H1 (cell line): ENCODE measurements at regions not wholly inside any gene's neighbourhood (a gene's known extent, or its start where the extent isn't known, plus 50 kb on each side); places are given as distances from the start of the nearest gene placed in this dataset.

ENCODE experiments used
- CTCF ChIA-PET: fragments of 300-600 bp; sonication (Branson Sonifier 250); formaldehyde crosslinking; loops from one replicate; lab custom pipeline; 2021; ENCODE audit not compliant: partially characterized antibody; lab: Charles Lee
- POLR2A ChIA-PET: fragments of 300-600 bp; sonication (Branson Sonifier 250); formaldehyde crosslinking; loops from one replicate; lab custom pipeline; 2021; ENCODE audit warnings: inconsistent platforms; ENCODE audit not compliant: partially characterized antibody; lab: Charles Lee
- DNase-seq, 2 experiments: peaks; one replicate each; pipeline versions ENCODE4 v3.0.0 to v3.0.0-alpha.2; 2010 to 2022; ENCODE audit warnings: low spot score in 2 of 2, low read depth in 1 of 2, mixed read lengths in 1 of 2
- FAIRE-seq: peaks from 2 replicates; lab custom pipeline; 2011; peaks lifted over from hg19 to GRCh38; lab: Jason Lieb, UNC
- H2AFZ ChIP-seq: 2 replicates; pipeline ENCODE4 v1.8.1; 2012; ENCODE audit warnings: low read length, inconsistent platforms
- H2AK5ac ChIP-seq: 2 replicates; pipeline ENCODE4 v1.6.1; 2013; ENCODE audit warnings: low read depth, low read length
- H2BK120ac ChIP-seq: replicated peaks from 2 replicates; pipeline ENCODE3; 2013; ENCODE audit warnings: low read depth, low read length, inconsistent platforms
- H2BK12ac ChIP-seq: 2 replicates; pipeline ENCODE4 v1.6.1; 2013; ENCODE audit warnings: low read depth, low read length
- H2BK15ac ChIP-seq: 2 replicates; pipeline ENCODE4 v1.6.1; 2013; ENCODE audit warnings: low read length
- H2BK20ac ChIP-seq: 2 replicates; pipeline ENCODE4 v1.6.1; 2013; ENCODE audit warnings: low read length
- H2BK5ac ChIP-seq: 2 replicates; pipeline ENCODE4 v1.6.1; 2013; ENCODE audit warnings: low read depth, low read length
- H3K14ac ChIP-seq: 2 replicates; pipeline ENCODE4 v1.6.1; 2013; ENCODE audit warnings: inconsistent platforms; ENCODE audit not compliant: insufficient read length
- H3K18ac ChIP-seq: 2 replicates; pipeline ENCODE4 v1.6.1; 2013; ENCODE audit warnings: low read length; ENCODE audit errors: extremely low read depth
- H3K23ac ChIP-seq: 2 replicates; pipeline ENCODE4 v1.6.1; 2013; ENCODE audit warnings: inconsistent platforms; ENCODE audit not compliant: insufficient read length
- H3K23me2 ChIP-seq: 2 replicates; pipeline ENCODE4 v1.6.1; 2013; ENCODE audit warnings: low read depth, low read length
- H3K27ac ChIP-seq: 2 replicates; pipeline ENCODE4 v1.6.1; 2011; ENCODE audit warnings: low read depth, low read length, inconsistent platforms
- H3K27me3 ChIP-seq, 4 experiments: replicated peaks in 1 of 4; 1 replicate in 1 of 4; 2 replicates in 3 of 4; pipeline versions ENCODE4 v1.6.1 to v1.8.1; 2011 to 2013; ENCODE audit warnings: low read length in 3 of 4, mild to moderate bottlenecking in 3 of 4, inconsistent platforms in 2 of 4, mixed read lengths in 2 of 4, moderate library complexity in 1 of 4; ENCODE audit not compliant: control insufficient read depth in 3 of 4, insufficient read depth in 3 of 4; ENCODE audit errors: extremely low read depth in 1 of 4
- H3K36me3 ChIP-seq, 4 experiments: 2 replicates each; pipeline versions ENCODE4 v1.6.1 to v1.8.1; 2011 to 2013; ENCODE audit warnings: mild to moderate bottlenecking in 4 of 4, low read length in 3 of 4, moderate library complexity in 2 of 4, control low read depth in 1 of 4, inconsistent platforms in 1 of 4; ENCODE audit not compliant: insufficient read depth in 4 of 4, control insufficient read depth in 2 of 4
- H3K4ac ChIP-seq: replicated peaks from 2 replicates; pipeline ENCODE3; 2013; ENCODE audit warnings: low read length, low read depth, mixed read lengths, inconsistent platforms; ENCODE audit not compliant: insufficient read length
- H3K4me1 ChIP-seq, 4 experiments: replicated peaks in 1 of 4; 1 replicate in 1 of 4; 2 replicates in 3 of 4; pipeline versions ENCODE4 v1.6.1 to v1.8.1; 2011 to 2013; ENCODE audit warnings: low read length in 3 of 4, inconsistent platforms in 2 of 4, mixed read lengths in 1 of 4; ENCODE audit not compliant: insufficient read depth in 4 of 4, control insufficient read depth in 3 of 4
- H3K4me2 ChIP-seq, 2 experiments: 2 replicates each; pipeline versions ENCODE4 v1.6.1 to v1.8.1; 2011 to 2013; ENCODE audit warnings: low read depth in 2 of 2, low read length in 2 of 2, control low read depth in 1 of 2, inconsistent platforms in 1 of 2, mild to moderate bottlenecking in 1 of 2; ENCODE audit not compliant: insufficient read depth in 1 of 2
- H3K4me3 ChIP-seq, 4 experiments: fragments of 200-600, 300-600 bp in 1 of 4; sonication (generic), shearing (Covaris generic), sonication (Bioruptor Twin) in 1 of 4; 2 replicates each; pipeline versions ENCODE4 v1.5.1 to v1.8.1; 2011 to 2016; ENCODE audit warnings: low read length in 4 of 4, low read depth in 3 of 4, control low read depth in 2 of 4, inconsistent platforms in 2 of 4, mild to moderate bottlenecking in 2 of 4, mixed read lengths in 1 of 4, moderate library complexity in 1 of 4; ENCODE audit not compliant: insufficient read depth in 2 of 4; ENCODE audit errors: extremely low read depth in 1 of 4
- H3K56ac ChIP-seq: replicated peaks from 2 replicates; pipeline ENCODE3; 2013; ENCODE audit warnings: low read depth, mild to moderate bottlenecking, mixed read lengths, low read length, inconsistent platforms; ENCODE audit not compliant: insufficient read length
- H3K79me1 ChIP-seq: 2 replicates; pipeline ENCODE4 v1.6.1; 2013; ENCODE audit warnings: low read depth, low read length, control low read depth
- H3K79me2 ChIP-seq, 2 experiments: 2 replicates each; pipeline versions ENCODE4 v1.6.1 to v1.8.1; 2012 to 2013; ENCODE audit warnings: low read length in 2 of 2, mild to moderate bottlenecking in 2 of 2, inconsistent platforms in 1 of 2; ENCODE audit not compliant: insufficient read depth in 2 of 2, control insufficient read depth in 1 of 2
- H3K9ac ChIP-seq, 4 experiments: replicated peaks in 1 of 4; 1 replicate in 1 of 4; 2 replicates in 3 of 4; pipeline versions ENCODE4 v1.6.1 to v1.8.1; 2011 to 2013; ENCODE audit warnings: low read depth in 3 of 4, low read length in 3 of 4, control low read depth in 2 of 4, mild to moderate bottlenecking in 2 of 4, moderate library complexity in 2 of 4, inconsistent platforms in 1 of 4; ENCODE audit errors: extremely low read depth in 1 of 4
- H3K9me3 ChIP-seq, 2 experiments: 2 replicates each; pipeline versions ENCODE4 v1.6.1 to v1.8.1; 2012 to 2013; ENCODE audit warnings: mild to moderate bottlenecking in 2 of 2, moderate library complexity in 2 of 2, control low read depth in 1 of 2, inconsistent platforms in 1 of 2, low read depth in 1 of 2, low read length in 1 of 2, mixed read lengths in 1 of 2; ENCODE audit not compliant: insufficient read depth in 2 of 2
- H4K20me1 ChIP-seq, 2 experiments: replicated peaks in 1 of 2; 2 replicates each; pipeline versions ENCODE3 to v1.8.1; 2011 to 2013; ENCODE audit warnings: inconsistent platforms in 2 of 2, low read length in 2 of 2, mild to moderate bottlenecking in 1 of 2; ENCODE audit not compliant: insufficient read depth in 2 of 2, control insufficient read depth in 1 of 2
- H4K5ac ChIP-seq: 2 replicates; pipeline ENCODE4 v1.6.1; 2013; ENCODE audit warnings: low read length, low read depth, mixed read lengths, inconsistent platforms; ENCODE audit not compliant: insufficient read length
- H4K8ac ChIP-seq: 2 replicates; pipeline ENCODE4 v1.8.0; 2013; ENCODE audit warnings: mild to moderate bottlenecking, moderate library complexity, low read length, inconsistent platforms; ENCODE audit not compliant: insufficient read depth; ENCODE audit errors: extremely low read depth
- H4K91ac ChIP-seq: replicated peaks from 2 replicates; pipeline ENCODE3; 2013; ENCODE audit warnings: low read length, mixed read lengths, inconsistent platforms; ENCODE audit not compliant: insufficient read length
- BRCA1 ChIP-seq: IDR thresholded peaks from 2 replicates; pipeline ENCODE4 v1.6.1; 2012; ENCODE audit warnings: low read depth, low read length, improper control_type of control experiment
- CBX5 ChIP-seq: fragments of 300-800, 300-1000 bp; sonication (generic); IDR thresholded peaks from 2 replicates; pipeline ENCODE4 v1.7.1; 2016; ENCODE audit warnings: antibody characterized with exemption, low read length, low read depth
- CREB1 ChIP-seq: IDR thresholded peaks from 2 replicates; pipeline ENCODE4 v1.6.1; 2012; ENCODE audit warnings: inconsistent platforms
- FOSL1 ChIP-seq: IDR thresholded peaks from 2 replicates; pipeline ENCODE4 v1.6.1; 2011; ENCODE audit warnings: mild to moderate bottlenecking, low read depth, low read length, moderate library complexity; ENCODE audit not compliant: insufficient read depth
- KDM1A ChIP-seq: fragments of 200-600, 300-600 bp; sonication (generic); IDR thresholded peaks from 2 replicates; pipeline ENCODE4 v1.7.1; 2016; ENCODE audit warnings: mild to moderate bottlenecking, low read length, borderline replicate concordance
- NRF1 ChIP-seq: IDR thresholded peaks from 2 replicates; pipeline ENCODE4 v1.6.1; 2011; ENCODE audit warnings: mild to moderate bottlenecking, low read depth, low read length, improper control_type of control experiment
- PHF8 ChIP-seq: fragments of 200-600 bp; sonication (generic); conservative IDR thresholded peaks from 2 replicates; pipeline ENCODE4 v1.7.1; 2012; ENCODE audit warnings: low read depth, mild to moderate bottlenecking, inconsistent platforms, low read length, moderate library complexity
- POLR2A ChIP-seq, 2 experiments: IDR thresholded peaks; 1 replicate in 1 of 2; 2 replicates in 1 of 2; pipeline ENCODE4 v1.6.1; 2011; ENCODE audit warnings: low read depth in 2 of 2, low read length in 2 of 2, mild to moderate bottlenecking in 2 of 2; ENCODE audit errors: control extremely low read depth in 1 of 2
- RBBP5 ChIP-seq: IDR thresholded peaks from 2 replicates; pipeline ENCODE4 v1.7.1; 2012; ENCODE audit warnings: low read depth, mild to moderate bottlenecking, inconsistent platforms, low read length, moderate library complexity, borderline replicate concordance
- RXRA ChIP-seq: IDR thresholded peaks from 2 replicates; pipeline ENCODE4 v1.6.1; 2011; ENCODE audit warnings: low read depth, mild to moderate bottlenecking, low read length, moderate library complexity; ENCODE audit not compliant: insufficient read depth
- SIX5 ChIP-seq: IDR thresholded peaks from 2 replicates; pipeline ENCODE4 v1.6.1; 2011; ENCODE audit warnings: mild to moderate bottlenecking, low read depth, low read length
- SUZ12 ChIP-seq: fragments of 200-600 bp; sonication (generic); IDR thresholded peaks from 2 replicates; pipeline ENCODE4 v1.6.1; 2012; ENCODE audit warnings: mild to moderate bottlenecking, inconsistent platforms, low read length, moderate library complexity, mixed read lengths
- TAF1 ChIP-seq: IDR thresholded peaks from 2 replicates; pipeline ENCODE4 v1.6.1; 2011; ENCODE audit warnings: mild to moderate bottlenecking, low read depth, low read length
- WGBS, 2 experiments: shearing (Covaris generic) in 1 of 2; methylation state at CpG; one replicate each; pipeline versions ENCODE4 v1.1.6 to v1.1.7; 2013 to 2015; ENCODE audit warnings: low lambda C conversion rate in 2 of 2, mixed read lengths in 2 of 2, inconsistent platforms in 1 of 2, low coverage in 1 of 2, missing lambda C conversion rate in 1 of 2; ENCODE audit not compliant: insufficient replicate concordance in 2 of 2, insufficient coverage in 1 of 2, insufficient read length in 1 of 2; ENCODE audit errors: extremely low coverage in 1 of 2, missing lambda C conversion rate in 1 of 2; 5-methylcytosine and 5-hydroxymethylcytosine counted together
- TF ChIP-seq, protein P1 (sequence below), 3 experiments: IDR thresholded peaks; 1 replicate in 2 of 3; 2 replicates in 1 of 3; pipeline versions ENCODE4 v1.5.1 to v1.6.1; 2011; ENCODE audit warnings: low read length in 3 of 3, mild to moderate bottlenecking in 3 of 3, inconsistent platforms in 2 of 3, low read depth in 1 of 3, moderate library complexity in 1 of 3; ENCODE audit not compliant: insufficient read depth in 1 of 3; ENCODE audit errors: control extremely low read depth in 1 of 3

DNA sequence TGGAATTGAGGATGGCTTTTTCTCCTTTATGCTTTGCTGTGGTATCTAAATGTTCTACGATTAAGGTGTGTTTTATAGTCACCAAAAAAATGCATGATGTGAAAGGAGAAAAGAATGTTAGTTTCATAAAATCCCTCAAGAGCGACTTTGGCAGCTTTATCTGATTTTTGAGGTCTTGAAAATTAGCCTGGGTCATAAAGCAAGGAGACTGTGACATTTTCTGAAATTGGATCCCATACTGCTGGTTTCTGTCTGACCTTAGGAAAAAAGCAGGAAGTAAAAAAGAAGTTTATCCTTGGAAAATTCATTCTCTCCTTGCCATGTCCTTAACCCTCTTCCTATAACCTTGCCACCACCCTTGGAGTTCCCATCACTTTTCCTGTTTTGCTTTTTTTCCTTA, 525.3 kb downstream of the CD83 start:
- H2BK15ac ChIP-seq, result no peak overlapping the region
- H3K14ac ChIP-seq, result no peak overlapping the region
- H4K5ac ChIP-seq, result no peak overlapping the region
- peaks cover 2% of the 10 kb centered on the region; the same call in 1 of the 2 replicates for H3K23me2 ChIP-seq
- 86% methylated on average over 2 of the region's 2 CpGs; no CpG with 5 or more reads in 1 of the 2 experiments for WGBS, 2 experiments
- H3K4me1 ChIP-seq, result peaks cover 16 to 28% (median 25%) of the 10 kb centered on the region in 4 experiments
- peaks cover 0 to 2% (median 0%) of the 10 kb centered on the region in 4 experiments; a peak in 1 of 7 replicates for H3K27me3 ChIP-seq
- H3K4ac ChIP-seq, result no peak overlapping the region
- DNase-seq (no peak), FAIRE-seq (no peak)
- H3K36me3 ChIP-seq, result no peaks in the 10 kb centered on the region
- H3K23ac ChIP-seq, result no peak overlapping the region
- no peak overlapping the region for H2BK5ac ChIP-seq
- H3K9ac ChIP-seq, result no peak overlapping the region
- no peak overlapping the region for H3K56ac ChIP-seq
- no peaks in the 10 kb centered on the region; the same call in 1 of the 2 replicates for H3K79me1 ChIP-seq
- no peak overlapping the region for H4K8ac ChIP-seq
- no peak overlapping the region for H2AFZ ChIP-seq
- H2BK20ac ChIP-seq, result no peak overlapping the region
- H4K20me1 ChIP-seq, result no peaks in the 10 kb centered on the region
- no peak overlapping the region for H4K91ac ChIP-seq
- ChIA-PET CTCF (no interaction called here), POLR2A (no interaction called here)
- no peaks in the 10 kb centered on the region for H3K79me2 ChIP-seq
- H2BK120ac ChIP-seq, result no peak overlapping the region
- no peak overlapping the region for H3K27ac ChIP-seq
- no peak overlapping the region for H3K18ac ChIP-seq
- H3K4me3 ChIP-seq, result no peak overlapping the region
- no peak overlapping the region for H2BK12ac ChIP-seq
- H3K9me3 ChIP-seq, result no peaks in the 10 kb centered on the region
- H2AK5ac ChIP-seq, result no peak overlapping the region
- H3K4me2 ChIP-seq, result no peak overlapping the region
- TF ChIP-seq RXRA, result no peak
- TF ChIP-seq FOSL1, result no peak
- TF ChIP-seq CREB1, result no peak
- TF ChIP-seq KDM1A, result no peak
- TF ChIP-seq BRCA1, result no peak
- TF ChIP-seq PHF8, result no peak
- TF ChIP-seq POLR2A (IDR thresholded peaks at IDR 0.05; ENCODE audit: control extremely low read depth in 1 of 2, low read depth in 2 of 2, low read length in 2 of 2), result no peak
- TF ChIP-seq SIX5, result no peak
- TF ChIP-seq, protein P1, sequence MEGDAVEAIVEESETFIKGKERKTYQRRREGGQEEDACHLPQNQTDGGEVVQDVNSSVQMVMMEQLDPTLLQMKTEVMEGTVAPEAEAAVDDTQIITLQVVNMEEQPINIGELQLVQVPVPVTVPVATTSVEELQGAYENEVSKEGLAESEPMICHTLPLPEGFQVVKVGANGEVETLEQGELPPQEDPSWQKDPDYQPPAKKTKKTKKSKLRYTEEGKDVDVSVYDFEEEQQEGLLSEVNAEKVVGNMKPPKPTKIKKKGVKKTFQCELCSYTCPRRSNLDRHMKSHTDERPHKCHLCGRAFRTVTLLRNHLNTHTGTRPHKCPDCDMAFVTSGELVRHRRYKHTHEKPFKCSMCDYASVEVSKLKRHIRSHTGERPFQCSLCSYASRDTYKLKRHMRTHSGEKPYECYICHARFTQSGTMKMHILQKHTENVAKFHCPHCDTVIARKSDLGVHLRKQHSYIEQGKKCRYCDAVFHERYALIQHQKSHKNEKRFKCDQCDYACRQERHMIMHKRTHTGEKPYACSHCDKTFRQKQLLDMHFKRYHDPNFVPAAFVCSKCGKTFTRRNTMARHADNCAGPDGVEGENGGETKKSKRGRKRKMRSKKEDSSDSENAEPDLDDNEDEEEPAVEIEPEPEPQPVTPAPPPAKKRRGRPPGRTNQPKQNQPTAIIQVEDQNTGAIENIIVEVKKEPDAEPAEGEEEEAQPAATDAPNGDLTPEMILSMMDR (IDR thresholded peaks at IDR 0.05; ENCODE audit: control extremely low read depth in 1 of 3, insufficient read depth in 1 of 3, low read depth in 1 of 3, low read length in 3 of 3), result no peak
- TF ChIP-seq NRF1, result no peak
- TF ChIP-seq RBBP5, result no peak
- TF ChIP-seq CBX5, result no peak
- no peak for TF ChIP-seq SUZ12
- TF ChIP-seq TAF1, result no peak
